ENCODE measurements at regions not wholly inside any gene's neighbourhood (a gene's known extent, or its start where the extent isn't known, plus 50 kb on each side); places are given as distances from the start of the nearest gene placed in this dataset.
A peak's percentile ranks its signal among the peaks of the same experiment; 100 is the strongest.

- no peak for DNase-seq (ENCODE audit: low read depth)
Observed at GRCh38 chr2:136468799-136469369, 296.5 kb upstream of the THSD7B start.

GRCh38 chr2:136452528-136452927 lies 312.8 kb upstream of the THSD7B start:
- DNase-seq (ENCODE audit: low read depth): no peak

GRCh38 chr2:136448986-136449780 lies 316.2 kb upstream of the THSD7B start:
- no peak for DNase-seq (ENCODE audit: low read depth)

GRCh38 chr2:136448432-136448831 lies 316.9 kb upstream of the THSD7B start:
- no peak for DNase-seq (ENCODE audit: low read depth)

GRCh38 chr2:136444323-136444722 lies 321.0 kb upstream of the THSD7B start:
- peak; percentile 9 for DNase-seq (ENCODE audit: low read depth)

- DNase-seq (ENCODE audit: low read depth): no peak
Observed at GRCh38 chr2:136443661-136444060, 321.7 kb upstream of the THSD7B start.

- DNase-seq (ENCODE audit: low read depth): no peak
Observed at GRCh38 chr2:136441979-136442714, 323.2 kb upstream of the THSD7B start.

GRCh38 chr2:136439064-136439676 lies 321.2 kb upstream of the CXCR4 start:
- no peak for DNase-seq (ENCODE audit: low read depth)

GRCh38 chr2:136437461-136437860 lies 319.5 kb upstream of the CXCR4 start:
- DNase-seq (ENCODE audit: low read depth): no peak

GRCh38 chr2:136436936-136437335 lies 319.0 kb upstream of the CXCR4 start:
- no peak for DNase-seq (ENCODE audit: low read depth)

- no peak for DNase-seq (ENCODE audit: low read depth)
Observed at GRCh38 chr2:136434251-136434715, 316.3 kb upstream of the CXCR4 start.

- DNase-seq (ENCODE audit: low read depth): no peak
Observed at GRCh38 chr2:136433261-136433660, 315.3 kb upstream of the CXCR4 start.

GRCh38 chr2:136424112-136424511 lies 306.2 kb upstream of the CXCR4 start:
- no peak for DNase-seq (ENCODE audit: low read depth)

GRCh38 chr2:136423516-136423996 lies 305.6 kb upstream of the CXCR4 start:
- peak; percentile 52 for DNase-seq (ENCODE audit: low read depth)

- DNase-seq (ENCODE audit: low read depth): no peak
Observed at GRCh38 chr2:136422512-136422911, 304.6 kb upstream of the CXCR4 start.

- DNase-seq (ENCODE audit: low read depth): no peak
Observed at GRCh38 chr2:136420346-136420745, 302.4 kb upstream of the CXCR4 start.

- DNase-seq (ENCODE audit: low read depth): no peak
Observed at GRCh38 chr2:136411946-136412345, 294.0 kb upstream of the CXCR4 start.

GRCh38 chr2:136410673-136411072 lies 292.7 kb upstream of the CXCR4 start:
- no peak for DNase-seq (ENCODE audit: low read depth)

GRCh38 chr2:136408795-136409194 lies 290.8 kb upstream of the CXCR4 start:
- no peak for DNase-seq (ENCODE audit: low read depth)

- DNase-seq (ENCODE audit: low read depth): no peak
Observed at GRCh38 chr2:136407952-136408318, 290.0 kb upstream of the CXCR4 start.

GRCh38 chr2:136407117-136407951 lies 289.4 kb upstream of the CXCR4 start:
- DNase-seq (ENCODE audit: low read depth): no peak

All from RPMI7951 (cell line).